AG04450 (cell line): ENCODE measurements at regions not wholly inside any gene's neighbourhood (a gene's known extent, or its start where the extent isn't known, plus 50 kb on each side); places are given as distances from the start of the nearest gene placed in this dataset.
"Not testable (repeated sequence)": the region's sequence is repeated elsewhere in the genome, so short reads cannot be mapped to it uniquely, and the experiment has no call there.

Experiments
- CTCF ChIA-PET: fragments of 300-600, 350-600 bp; formaldehyde crosslinking; extraction: SDS; loops from one replicate; lab custom pipeline; 2022; ENCODE audit warnings: antibody characterized with exemption, inconsistent platforms; lab: Charles Lee
- POLR2A ChIA-PET: fragments of 350-600 bp; formaldehyde crosslinking; extraction: SDS; loops from one replicate; lab custom pipeline; 2021; ENCODE audit warnings: antibody characterized with exemption, inconsistent platforms; lab: Yijun Ruan, JAX
- DNase-seq: peaks from one replicate; pipeline ENCODE4 v3.0.0-alpha.2; 2011; ENCODE audit warnings: low read depth, low spot score
- H3K27ac ChIP-seq: one replicate; pipeline ENCODE4 v1.5.1; 2012; ENCODE audit warnings: low read depth, low read length, control low read depth
- H3K27me3 ChIP-seq: one replicate; pipeline ENCODE4 v1.6.0; 2012; ENCODE audit warnings: low read length; ENCODE audit not compliant: control insufficient read depth, insufficient read depth
- H3K4me3 ChIP-seq: 2 replicates; pipeline ENCODE4 v1.5.1; 2011; ENCODE audit warnings: mild to moderate bottlenecking, low read depth, low read length, control low read depth
- H3K9me3 ChIP-seq: 2 replicates; pipeline ENCODE4 v1.5.1; 2012; ENCODE audit warnings: low read length; ENCODE audit not compliant: control insufficient read depth, insufficient read depth
- TF ChIP-seq, protein P1 (sequence below): IDR thresholded peaks from 2 replicates; pipeline ENCODE4 v1.5.1; 2011; ENCODE audit warnings: low read depth, low read length, control low read depth, inconsistent platforms

DNA sequence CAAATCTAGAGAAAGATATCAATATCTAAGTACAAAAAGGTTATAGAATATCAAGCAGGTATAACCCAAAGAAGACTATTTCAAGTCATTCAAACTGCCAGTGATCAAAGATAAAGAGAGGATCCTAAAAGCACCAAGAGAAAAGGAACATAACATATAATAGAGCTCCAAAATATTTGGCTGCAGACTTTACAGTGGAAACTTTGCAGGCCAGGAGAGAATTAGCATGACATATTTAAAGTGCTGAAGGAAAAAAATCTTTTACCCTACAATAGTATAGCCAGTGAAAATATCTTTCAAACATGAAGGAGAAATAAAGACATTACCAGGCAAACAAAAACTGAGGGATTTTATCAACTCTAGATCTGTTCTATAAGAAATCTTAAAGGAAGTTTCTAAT lies 254.3 kb upstream of the ARHGEF26 start:
- POLR2A ChIA-PET = no interaction called here
- DNase-seq = no peak
- no peaks in the 10 kb centered on the region for H3K27me3 ChIP-seq
- H3K4me3 ChIP-seq = no peak overlapping the region
- CTCF ChIA-PET = no interaction called here
- TF ChIP-seq, protein P1, sequence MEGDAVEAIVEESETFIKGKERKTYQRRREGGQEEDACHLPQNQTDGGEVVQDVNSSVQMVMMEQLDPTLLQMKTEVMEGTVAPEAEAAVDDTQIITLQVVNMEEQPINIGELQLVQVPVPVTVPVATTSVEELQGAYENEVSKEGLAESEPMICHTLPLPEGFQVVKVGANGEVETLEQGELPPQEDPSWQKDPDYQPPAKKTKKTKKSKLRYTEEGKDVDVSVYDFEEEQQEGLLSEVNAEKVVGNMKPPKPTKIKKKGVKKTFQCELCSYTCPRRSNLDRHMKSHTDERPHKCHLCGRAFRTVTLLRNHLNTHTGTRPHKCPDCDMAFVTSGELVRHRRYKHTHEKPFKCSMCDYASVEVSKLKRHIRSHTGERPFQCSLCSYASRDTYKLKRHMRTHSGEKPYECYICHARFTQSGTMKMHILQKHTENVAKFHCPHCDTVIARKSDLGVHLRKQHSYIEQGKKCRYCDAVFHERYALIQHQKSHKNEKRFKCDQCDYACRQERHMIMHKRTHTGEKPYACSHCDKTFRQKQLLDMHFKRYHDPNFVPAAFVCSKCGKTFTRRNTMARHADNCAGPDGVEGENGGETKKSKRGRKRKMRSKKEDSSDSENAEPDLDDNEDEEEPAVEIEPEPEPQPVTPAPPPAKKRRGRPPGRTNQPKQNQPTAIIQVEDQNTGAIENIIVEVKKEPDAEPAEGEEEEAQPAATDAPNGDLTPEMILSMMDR = no peak
- H3K9me3 ChIP-seq = no peaks in the 10 kb centered on the region
- H3K27ac ChIP-seq = no peak overlapping the region

DNA sequence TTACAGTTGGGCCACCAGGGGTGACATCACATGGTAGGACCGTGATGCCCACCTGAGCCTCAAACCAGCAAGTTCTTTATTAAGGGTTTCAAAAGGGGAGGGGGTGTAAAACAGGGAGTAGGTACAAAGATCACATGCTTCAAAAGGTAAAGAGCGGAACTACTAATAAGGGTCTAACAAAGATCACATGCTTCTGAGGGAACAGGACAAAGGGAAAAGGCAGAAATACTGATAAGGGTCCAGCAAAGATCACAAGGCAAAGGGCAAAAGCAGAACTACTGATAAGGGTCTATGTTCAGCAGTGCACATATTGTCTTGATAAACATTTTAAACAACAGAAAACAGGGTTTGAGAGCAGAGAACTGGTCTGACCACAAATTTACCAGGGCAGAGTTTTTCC lies 246.8 kb upstream of the ARHGEF26 start:
- H3K9me3 ChIP-seq, H3K27ac ChIP-seq, H3K4me3 ChIP-seq, H3K27me3 ChIP-seq, POLR2A ChIA-PET, DNase-seq, CTCF ChIA-PET: not testable (repeated sequence)

DNA sequence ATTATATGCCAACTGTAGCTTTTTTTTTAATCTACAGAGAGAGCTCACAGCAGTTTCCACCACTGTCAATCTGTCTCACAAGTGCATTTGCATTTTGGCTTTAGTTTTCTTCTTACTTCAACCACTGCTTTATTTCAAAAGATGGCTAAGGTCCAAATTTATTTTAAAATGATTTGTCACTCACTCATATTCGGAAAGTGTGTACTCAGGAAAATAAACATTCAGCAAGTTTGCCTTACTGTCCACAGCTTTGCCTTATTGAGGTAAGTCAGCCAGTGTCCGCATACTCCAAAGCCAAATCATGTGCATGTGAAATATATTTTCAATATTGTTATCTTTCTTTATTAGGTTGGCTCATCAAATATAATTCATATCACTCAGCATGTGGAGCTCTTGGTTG lies 240.7 kb upstream of the ARHGEF26 start:
- ChIA-PET POLR2A (no interaction called here), CTCF (no interaction called here)
- no peaks in the 10 kb centered on the region for H3K27me3 ChIP-seq
- TF ChIP-seq, protein P1 = no peak
- no peak overlapping the region for H3K27ac ChIP-seq
- H3K4me3 ChIP-seq = no peak overlapping the region
- DNase-seq = no peak
- no peaks in the 10 kb centered on the region for H3K9me3 ChIP-seq

DNA sequence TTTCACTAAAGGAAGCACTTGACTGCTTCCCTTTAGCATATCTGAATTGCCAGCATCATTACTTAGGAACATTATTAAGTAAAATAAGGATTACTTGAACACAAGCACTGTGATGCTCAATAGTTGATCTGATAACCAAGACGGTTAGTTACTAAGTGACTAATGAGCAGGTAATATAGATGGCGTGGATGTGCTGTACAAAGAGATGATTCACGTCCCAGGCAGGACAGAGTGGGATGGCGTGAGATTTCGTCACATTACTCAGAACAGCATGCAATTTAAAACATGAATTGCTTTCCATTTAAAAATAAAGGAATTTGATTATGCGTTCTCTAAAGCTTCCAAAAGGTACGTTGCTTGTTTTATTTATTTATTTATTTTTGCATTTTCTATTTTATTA lies 240.0 kb upstream of the ARHGEF26 start:
- H3K27me3 ChIP-seq = no peaks in the 10 kb centered on the region
- no peak overlapping the region for H3K27ac ChIP-seq
- TF ChIP-seq, protein P1 = no peak
- POLR2A ChIA-PET = no interaction called here
- H3K4me3 ChIP-seq = no peak overlapping the region
- CTCF ChIA-PET = no interaction called here
- no peak for DNase-seq
- no peaks in the 10 kb centered on the region for H3K9me3 ChIP-seq

DNA sequence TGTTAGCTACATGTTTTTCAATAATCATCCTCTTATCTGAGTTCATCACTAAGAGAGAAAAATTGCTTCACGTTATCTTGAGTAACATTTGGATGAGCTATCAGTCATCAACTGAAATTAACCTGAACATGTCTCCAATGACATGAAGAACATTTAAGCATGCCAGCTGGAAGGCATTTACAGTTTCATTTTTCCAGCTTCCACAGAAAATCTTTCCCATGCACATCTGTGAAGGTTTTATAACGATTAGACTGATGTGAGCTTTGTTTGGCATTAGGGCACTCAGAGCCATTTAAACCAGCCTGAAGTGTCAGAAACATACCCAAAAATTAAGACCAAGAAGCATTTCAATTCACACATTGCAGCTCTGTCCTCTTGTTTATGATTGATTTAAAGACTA lies 235.8 kb upstream of the ARHGEF26 start:
- Histone ChIP-seq H3K27ac (no peak overlapping the region), H3K4me3 (no peak overlapping the region), H3K27me3 (no peaks in the 10 kb centered on the region), H3K9me3 (no peaks in the 10 kb centered on the region)
- ChIA-PET CTCF (no interaction called here), POLR2A (no interaction called here)
- DNase-seq = no peak
- TF ChIP-seq, protein P1 = no peak

DNA sequence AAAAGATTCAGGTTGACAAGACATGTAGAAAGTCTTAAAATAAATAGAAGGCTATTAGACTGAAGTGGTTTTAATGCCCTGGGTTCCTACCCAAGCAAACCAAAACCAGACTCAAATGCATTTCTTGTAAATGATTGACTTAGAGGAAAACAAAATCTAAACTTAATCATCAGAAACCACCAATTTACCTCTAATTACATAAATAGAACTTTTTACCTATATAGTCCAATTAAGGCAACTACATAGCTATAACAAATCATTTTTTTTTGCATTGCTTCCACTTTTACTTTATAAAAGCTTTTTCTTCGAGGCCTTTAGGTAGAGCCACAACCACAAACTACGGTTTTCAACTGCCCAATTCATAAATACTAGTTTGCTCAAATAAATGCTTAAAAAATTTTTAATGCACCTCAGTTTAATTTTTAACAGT lies 231.3 kb upstream of the ARHGEF26 start:
- CTCF ChIA-PET = no interaction called here
- H3K27ac ChIP-seq = no peak overlapping the region

More for the DNA sequence above, 231.3 kb upstream of the ARHGEF26 start:
- POLR2A ChIA-PET = no interaction called here
- Histone ChIP-seq H3K9me3 (no peaks in the 10 kb centered on the region), H3K4me3 (no peak overlapping the region), H3K27me3 (no peaks in the 10 kb centered on the region)
- TF ChIP-seq, protein P1 = no peak
- DNase-seq = no peak
